ENCODE measurements at regions not wholly inside any gene's neighbourhood (a gene's known extent, or its start where the extent isn't known, plus 50 kb on each side); places are given as distances from the start of the nearest gene placed in this dataset.

DNA sequence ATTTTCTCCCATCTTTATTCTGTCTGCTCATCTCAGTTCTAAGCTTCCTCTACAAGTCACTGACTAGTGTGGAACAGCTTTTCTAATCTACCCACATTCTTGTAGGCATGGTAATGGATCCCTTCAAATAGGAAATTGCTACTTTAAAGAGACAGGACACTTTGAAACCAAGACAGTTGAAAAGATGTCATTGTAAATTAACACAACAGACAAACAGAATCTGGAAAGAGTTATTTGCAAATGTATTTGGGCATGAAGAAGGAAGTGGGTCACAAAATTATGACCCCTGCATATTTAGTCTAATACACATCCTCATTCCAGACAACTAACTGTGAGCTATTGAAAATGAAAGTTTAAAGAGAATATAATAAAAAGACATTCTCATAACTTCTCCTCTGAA is 298.2 kb upstream of the MARCKS start:
- no peak for DNase-seq

DNA sequence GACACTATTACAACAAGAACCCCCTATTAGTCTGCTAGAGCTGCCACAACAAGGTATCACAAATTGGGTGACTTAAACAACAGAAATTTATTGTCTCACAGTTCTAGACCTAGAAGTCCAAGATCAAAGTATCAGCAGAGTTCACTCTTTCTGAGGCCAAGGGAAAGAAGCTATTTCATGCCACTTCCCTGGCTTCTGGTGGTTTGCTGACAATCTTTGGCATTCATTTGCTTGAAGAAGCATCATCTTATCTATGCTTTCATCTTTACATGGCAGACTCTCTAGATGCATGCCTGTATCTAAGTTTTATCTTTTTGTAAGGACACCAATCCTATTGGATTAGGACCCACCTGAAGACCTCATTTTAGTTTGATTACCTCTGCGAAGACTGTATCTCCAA is 296.8 kb upstream of the MARCKS start:
- DNase-seq, result no peak

DNA sequence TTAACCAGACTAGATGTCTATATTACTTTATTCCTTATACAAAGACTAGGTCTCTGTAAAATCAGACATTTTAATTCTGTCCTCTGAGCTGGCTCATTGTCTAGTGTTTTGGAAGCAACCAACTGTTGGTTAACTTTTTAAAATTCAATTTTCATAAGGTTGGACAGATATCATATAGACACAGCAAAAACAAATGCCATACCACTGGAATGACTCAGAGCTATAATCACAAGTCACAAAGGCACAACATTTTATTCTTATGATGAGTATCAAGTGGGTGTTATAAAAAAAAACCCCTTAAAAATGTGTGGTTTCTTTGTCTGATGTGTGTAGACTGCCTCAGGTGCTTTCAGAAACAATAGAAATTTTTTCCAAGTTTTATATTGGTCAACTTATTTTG is 296.2 kb upstream of the MARCKS start:
- DNase-seq, result no peak

DNA sequence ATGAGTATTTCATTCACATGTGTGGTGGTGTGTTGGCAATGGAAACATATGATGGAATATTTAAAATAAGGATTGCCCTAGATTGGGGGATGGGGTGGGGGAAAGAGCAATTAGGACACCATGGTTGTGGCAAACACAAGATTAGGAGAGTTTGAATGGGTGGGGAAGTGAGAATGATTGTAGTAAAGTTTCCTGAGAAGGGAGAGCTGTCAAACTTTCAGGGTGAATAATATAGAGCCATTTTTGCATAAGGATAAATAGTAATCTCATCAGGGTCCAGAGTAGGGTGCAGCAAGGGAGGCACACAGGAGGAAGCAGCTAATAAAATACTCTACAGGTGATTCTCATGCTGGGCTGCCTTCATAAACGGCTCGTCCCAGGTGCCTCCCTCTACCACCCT is 294.9 kb upstream of the MARCKS start:
- no peak for DNase-seq

DNA sequence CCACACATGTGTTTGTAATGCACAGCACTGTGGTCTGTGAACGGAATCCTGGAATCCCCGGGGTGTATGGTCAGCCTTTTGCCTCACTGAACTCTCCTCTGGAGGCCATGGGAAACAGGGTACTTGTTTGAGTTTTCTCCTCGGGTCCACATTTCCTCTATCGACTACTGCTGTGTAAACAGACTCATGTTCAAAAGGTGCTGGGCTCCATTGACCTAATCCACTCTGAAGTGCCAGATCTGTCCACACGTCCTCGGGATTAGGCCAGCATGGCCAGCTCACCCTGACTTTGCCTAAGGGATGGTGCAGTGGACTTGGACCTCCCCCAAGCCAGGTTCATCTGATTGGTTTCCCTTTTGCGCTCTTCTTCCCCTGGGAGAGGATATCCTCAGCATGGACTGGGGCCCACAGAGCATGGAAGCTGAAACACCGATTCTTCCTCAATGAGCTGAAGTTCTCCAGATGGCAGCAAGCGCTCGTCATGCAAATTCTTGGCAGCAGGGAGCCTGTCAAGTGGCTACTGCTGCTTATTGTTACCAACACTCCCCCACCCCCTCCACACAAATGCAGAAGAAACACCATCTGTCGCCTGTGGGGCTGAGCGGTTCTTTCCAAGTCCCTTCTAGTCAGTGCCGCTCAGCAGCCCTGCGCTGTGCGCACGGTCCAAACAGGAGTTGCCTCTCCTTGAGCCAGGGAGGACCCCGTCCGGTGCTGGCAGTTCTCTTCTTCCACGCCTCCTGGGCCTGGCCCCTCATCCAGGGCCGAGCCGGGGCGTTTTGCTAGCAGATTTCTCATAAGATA is 292.6 kb upstream of the MARCKS start:
- peak; percentile 37 for DNase-seq

DNA sequence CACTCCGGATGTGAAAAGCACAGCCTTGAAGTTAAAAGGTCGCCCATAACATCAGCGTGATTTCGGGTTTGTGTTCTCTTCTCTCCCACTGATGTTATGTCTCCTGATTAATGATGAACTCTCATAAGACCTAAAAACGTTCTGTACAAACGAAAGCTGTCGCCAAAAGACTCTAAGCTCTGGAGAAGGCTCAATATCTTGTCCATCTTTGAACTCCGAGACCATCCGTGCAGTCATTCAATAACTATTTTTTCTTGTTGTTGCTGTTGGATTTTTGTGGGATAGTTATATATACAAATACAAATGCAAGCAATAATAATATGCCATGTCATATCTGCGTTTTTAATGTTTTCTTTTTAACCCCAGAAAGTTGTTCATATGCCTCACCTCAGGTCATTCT is 291.8 kb upstream of the MARCKS start:
- DNase-seq, result no peak

DNA sequence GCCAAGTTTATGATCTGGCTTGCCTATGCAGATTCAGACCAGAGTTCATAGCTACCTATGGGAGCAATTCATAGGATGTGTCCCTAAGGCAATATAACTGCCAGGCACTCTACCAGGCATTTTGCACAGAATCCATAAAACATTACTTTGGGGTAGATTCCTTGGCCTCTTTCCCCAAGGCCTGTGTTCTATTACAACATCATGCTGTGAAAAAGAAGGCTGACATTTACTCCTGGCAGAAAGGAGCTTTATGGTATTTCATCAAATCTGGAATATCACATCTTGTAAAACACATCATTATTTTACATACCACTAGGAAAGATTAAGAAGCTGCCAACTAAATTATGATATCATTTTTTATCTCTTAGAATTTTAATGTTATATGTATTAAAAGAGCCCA is 287.0 kb upstream of the MARCKS start:
- no peak for DNase-seq

DNA sequence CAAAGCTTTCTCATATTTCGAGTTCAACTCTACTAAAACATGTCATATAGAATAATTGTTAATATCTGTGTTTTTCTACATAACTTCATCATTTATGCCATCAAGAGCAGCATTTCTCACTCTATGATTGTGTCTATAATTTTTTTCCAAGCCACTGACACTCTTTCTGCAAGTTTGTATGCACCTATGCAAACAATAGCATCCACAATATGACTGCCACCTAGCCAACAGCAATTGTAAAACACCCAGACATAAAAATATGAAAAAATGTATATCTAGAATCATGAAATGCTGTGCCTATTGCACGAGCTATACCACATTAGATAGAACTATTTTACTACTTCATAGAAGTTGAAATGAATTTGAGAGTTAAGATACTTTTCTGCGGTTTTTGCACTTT is 286.5 kb upstream of the MARCKS start:
- no peak for DNase-seq

DNA sequence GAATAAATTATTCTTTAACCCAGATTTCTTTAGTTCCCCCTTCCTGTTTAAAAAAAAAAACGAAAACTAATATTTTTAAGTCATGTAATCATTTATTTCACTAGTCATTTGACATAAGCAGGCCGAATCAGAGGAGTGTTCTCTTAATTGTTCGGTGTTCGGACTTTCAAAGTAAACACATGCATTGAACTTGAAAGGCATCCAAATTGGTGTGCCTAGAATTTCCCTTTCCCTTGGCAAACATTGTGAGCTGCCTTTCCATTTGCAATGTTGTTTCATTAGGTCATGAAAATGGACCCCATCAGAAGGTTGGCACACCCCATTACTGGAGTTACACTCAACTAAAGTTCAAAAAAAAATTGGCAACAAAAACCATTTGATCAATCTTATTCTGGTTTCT is 283.0 kb upstream of the MARCKS start:
- DNase-seq, result no peak

DNA sequence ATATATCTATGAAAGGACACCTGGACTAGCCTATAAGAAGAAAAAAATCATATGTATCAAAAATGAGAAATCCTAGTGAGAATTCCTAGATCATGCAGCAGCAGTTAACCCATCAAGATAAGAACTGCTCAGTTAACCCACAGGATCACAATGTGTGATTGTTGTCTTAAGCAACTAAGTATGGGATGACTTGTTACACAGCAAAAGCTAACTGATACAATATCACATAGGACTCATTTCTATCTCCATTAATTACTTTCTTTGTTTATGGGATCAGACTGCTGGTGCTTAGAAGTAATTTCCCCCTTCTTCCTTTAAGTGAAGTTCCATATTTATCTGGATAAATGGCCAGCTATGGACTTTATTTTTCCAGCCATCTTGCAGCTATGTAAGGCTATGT is 280.8 kb upstream of the MARCKS start:
- no peak for DNase-seq

DNA sequence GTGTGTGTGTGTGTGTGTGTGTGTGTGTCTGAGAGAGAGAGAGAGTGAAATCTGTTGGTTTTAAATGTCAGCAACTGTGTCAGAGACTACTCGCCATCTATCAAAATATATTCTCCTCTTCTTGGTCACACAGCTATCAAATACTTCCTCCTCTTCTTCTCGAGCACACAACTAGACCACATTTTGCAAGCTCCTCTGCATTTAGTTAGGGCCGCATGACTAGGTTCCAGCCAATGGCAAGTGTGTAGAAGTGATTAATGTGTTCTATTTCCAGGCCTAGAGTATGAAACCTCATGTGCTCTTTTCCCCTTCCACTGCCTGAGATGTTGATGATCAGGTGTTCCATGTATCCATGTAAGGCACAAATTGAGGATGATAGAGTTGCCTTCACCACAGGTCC is 278.5 kb upstream of the MARCKS start:
- no peak for DNase-seq

DNA sequence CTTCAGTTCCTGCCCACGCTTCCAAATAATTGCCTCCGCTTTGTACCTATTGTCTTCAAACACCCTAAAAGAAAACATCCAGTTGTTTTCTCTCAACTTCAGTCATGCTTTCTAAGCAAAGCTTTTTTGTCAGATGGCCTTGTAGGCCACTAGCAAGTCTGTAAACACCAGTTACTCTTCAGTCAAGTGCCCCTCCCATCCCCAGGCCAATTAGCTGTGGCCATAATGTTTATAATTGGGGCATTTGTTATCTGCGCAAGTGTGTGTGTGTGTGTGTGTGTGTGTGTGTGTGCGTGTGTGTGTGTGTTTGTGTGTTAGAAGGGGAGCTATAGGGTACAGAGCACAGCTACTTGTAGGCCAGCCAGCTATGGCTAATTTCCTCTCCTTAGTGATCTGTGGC is 272.4 kb upstream of the MARCKS start:
- no peak for DNase-seq

DNA sequence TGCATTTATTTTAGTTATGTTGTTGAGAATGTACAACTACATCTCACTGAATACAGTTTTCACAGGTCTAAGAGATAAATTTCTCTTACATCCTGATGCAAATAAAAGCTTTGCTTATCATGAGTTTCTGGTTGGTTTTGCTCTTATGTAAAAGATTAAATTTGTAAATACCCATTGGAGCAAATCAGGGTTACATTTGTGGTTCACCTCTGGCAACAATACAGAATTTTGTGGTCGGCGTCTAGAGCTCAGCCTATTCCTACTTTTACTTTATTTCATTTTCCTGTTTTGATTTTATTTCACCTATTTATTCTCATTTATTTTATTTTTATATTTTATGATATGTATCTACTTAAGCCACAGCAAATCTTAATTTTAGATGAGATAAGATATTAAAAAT is 271.9 kb upstream of the MARCKS start:
- DNase-seq, result no peak

DNA sequence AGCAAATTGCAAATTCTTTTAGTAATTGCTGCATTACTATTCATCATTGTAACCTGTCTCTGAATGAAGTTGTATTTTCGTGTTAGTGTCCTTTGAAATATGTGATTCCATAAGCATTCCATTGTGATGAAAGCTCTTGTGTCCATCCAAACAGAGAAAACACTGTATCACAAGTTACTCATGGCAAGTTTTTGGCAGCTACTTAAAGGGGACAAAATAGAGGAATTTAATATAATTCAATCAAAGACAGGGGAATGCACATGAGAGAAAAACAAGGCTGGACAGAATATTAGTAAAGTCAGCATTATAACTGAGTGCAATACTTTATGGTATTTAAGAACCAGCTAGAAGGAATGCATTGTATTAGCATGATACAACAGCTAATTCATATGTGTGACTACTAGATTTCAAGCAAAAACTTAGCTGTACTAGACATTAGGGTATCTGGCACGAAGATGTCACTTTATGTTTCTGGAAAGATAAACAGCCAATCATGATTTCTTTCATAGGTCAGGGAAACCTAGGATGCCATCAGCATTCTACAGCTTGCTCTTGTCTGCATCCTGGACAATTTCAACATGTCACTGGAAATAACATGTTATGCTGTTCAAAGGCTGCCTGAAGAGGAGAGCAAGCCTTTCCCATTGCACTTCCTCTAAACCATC is 270.6 kb upstream of the MARCKS start:
- no peak for DNase-seq

DNA sequence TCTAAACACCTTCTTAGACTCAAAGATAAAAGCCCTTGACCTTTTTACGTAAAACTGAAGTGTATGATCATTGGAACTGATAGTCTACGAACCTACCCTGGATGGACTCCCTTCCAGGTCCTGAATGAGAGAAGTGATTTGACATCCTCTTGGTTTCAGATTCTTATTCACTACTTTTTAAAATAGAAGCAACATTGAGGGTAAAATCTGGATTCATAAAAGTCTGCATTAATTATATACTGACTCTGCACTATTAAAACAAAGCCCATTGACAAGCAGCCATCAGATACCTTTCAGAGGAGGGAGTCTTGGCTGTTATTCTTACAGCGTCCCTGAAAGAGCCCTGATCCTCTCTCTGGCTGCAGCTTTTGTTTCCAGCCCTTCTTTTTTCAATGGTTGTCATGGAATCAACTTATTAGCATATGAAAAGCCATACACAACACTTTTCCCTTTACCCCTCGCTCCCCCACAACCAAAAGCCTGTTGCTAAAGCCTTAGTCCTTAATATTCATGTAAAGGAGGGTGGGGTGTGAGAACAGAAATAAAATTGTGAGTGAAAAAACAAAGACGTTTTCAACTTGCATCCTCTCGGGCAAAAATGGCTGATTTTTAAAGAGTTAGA is 270.0 kb upstream of the MARCKS start:
- DNase-seq, result no peak

DNA sequence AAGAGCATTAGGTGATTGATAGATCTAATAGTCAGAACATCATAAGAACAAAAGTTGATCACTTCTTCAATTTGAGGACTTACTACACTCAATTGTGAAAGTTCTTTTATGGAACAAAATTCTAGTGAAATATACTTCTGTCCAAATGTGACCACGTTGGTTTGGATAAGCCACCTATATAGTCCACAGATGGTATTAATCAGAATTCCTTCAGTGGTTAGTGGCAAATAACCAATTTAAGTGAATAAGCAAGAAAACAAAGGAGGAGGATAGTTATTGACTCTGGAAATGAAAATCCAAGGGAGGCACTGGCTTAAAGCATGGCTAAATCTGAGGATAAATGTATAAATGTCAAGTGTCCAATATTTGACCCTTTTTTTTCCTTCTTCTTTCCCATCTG is 268.5 kb upstream of the MARCKS start:
- DNase-seq, result no peak

DNA sequence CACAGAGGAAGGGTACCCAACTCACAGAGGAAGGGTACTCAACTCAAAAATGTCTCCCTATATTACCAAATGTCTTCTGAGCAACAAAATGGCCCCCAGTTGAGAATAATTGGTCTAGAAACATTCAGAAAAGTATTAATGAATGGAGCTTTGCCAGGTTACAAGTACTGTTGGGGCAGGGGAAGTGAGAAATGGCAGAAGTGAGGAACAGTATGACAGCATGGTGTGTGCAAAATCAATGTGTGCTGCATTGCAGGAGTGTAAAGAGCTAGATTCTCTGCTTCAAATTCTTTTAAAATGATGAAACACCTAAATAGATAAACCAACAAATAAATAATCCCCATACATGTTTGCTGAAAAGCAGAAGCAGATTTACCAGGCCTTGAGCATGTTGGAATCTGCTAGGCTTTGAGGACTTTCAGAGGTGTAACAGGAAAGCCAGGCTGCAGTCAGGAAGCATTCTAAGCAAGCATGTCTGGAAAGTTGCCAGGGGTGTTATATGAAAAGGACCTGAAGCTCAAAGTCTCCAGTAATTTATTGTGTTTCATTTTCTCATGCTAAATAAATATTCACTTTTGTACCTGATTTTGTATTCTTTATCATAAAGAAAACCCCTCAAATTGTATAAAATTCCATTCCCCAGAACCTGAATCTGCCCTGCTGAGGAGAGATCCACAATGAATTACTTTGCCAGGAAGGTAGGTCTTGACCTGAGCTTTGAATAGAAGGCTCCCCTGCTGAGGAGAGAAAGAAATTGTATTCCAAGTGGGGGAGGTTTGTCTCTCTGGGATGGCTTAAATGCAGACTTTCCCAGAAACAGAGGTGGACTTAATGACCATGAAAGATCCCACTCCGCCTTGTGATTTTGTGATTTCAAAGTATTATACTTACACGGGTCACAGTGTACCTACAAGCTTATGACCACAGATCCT is 265.0 kb upstream of the MARCKS start:
- DNase-seq, result no peak

DNA sequence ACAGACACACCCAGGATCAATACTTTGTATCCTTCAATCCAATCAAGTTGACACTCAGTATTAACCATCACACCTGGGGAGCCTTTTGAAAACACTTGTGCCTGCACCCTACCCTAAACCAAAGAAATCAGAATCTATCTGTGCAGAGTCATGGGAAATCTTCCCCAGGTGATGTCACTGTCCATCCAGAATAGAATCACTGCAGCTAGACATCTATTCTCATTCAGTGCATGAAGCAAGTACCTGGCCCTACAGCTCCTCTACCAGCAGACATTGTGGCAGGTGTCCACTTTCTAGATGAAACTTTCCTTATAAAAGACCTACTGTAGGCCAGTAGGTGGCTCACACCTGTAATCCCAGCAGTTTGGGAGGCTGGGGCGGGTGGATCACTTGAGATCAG is 262.4 kb upstream of the MARCKS start:
- no peak for DNase-seq

DNA sequence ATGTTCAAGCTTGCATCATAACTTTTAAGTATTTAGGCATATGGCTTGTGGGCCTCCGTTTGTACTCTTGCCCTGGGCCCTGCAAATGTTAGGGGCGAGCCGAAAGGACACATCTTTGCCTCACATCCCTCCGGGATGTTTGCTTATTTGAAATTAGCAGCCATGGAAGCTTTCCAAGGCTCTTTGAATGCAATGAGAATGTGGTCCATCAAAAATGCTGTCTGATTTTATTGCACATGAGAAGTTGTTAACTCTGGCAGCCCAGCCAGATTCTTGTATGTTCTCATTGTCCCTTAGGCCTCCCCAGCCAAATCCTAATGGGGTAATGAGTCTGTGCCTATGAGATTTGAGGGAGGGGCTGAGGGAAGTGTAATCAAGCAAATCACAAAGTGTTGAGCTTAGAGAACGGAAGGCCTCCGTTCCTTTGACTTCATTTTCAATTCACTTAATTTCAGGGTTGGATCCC is 261.2 kb upstream of the MARCKS start:
- no peak for DNase-seq

DNA sequence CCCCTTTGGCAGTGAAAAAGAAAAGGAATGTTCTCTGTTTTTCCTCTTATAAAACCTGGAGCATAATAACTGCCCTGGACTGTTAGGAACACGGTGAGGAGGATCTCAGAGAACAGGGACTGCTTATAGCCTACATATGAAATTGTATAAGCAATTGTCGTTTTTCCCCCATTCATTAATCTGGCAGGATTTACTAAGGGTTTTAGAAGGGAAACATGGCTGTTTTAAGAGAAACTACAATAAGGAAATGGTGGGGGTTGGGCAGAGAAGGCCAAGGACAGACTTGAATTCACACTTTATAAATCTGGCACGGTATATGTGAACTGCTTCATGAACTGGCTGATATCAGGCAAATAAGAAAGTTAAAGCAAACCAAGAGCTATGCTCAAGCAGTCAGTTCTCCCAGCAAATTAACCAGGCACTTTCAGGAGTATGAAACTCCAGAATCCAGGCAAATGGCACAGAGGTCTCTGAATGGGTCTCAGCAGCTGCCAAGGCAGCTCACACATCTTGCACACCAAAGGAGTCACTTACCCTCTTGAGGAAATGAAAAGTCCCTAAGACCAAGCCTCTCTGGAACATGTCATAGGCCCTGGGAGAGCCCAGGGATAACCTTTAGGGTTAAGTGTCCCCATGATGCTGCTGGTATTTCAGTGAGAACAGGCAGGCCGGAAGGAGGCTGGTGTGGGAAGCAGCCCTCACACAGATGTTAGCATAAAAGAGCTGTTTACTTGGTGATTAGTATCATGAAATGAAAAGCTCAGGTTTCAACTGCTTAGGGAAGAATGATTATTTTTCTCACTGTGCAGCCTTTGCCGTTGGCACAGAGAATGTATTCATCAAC is 260.5 kb upstream of the MARCKS start:
- no peak for DNase-seq

DNA sequence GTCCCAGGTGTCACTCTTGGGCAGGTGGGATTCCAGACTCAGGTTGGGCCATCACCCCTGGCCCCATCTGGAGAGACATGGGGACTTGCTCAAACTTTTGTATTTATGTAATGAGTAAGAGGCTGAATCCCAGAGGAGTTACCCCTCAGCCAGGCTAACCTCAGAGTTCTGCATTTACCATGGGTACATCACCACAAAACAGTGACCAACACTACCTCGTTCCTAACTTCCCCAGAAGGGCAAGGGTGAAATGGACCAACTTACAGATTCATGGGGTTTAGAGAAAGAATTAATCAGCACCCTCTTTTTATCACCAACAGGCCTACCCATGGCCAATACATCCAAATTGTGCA is 259.9 kb upstream of the MARCKS start:
- no peak for DNase-seq

DNA sequence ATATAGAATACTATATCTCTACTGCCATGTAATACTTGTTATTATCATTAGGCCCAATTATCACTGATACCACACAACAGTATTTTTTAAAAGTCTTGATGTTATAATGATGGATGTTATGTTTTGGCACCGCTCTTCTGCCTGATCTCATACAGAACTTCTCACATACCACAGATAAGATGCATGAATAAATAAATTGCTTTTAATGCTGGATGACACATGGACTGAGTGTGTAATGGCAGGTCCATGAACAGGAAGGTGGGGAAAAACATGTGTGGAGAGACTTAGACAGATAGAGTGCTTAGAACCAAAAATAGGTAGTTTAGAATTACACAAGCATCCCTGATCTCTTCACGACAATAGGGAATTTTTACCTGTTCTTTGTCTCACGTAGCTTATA is 258.4 kb upstream of the MARCKS start:
- DNase-seq, result no peak
